Large intestine (tissue), 3 donors: ENCODE measurements at regions not wholly inside any gene's neighbourhood (a gene's known extent, or its start where the extent isn't known, plus 50 kb on each side); places are given as distances from the start of the nearest gene placed in this dataset.

Experiments
- DNase-seq, 2 donors: peaks; one replicate each; pipeline versions ENCODE4 v3.0.0 to v3.0.0-alpha.2; 2013
- H3K27ac ChIP-seq: one replicate; pipeline ENCODE4 v1.5.1; 2013; ENCODE audit warnings: low read length
- H3K27me3 ChIP-seq: 2 replicates; pipeline ENCODE4 v1.6.1; 2013; ENCODE audit warnings: low read length; ENCODE audit not compliant: control insufficient read depth, insufficient read depth
- H3K36me3 ChIP-seq: 2 replicates; pipeline ENCODE4 v1.6.1; 2013; ENCODE audit warnings: low read length; ENCODE audit not compliant: control insufficient read depth, insufficient read depth
- H3K4me1 ChIP-seq: one replicate; pipeline ENCODE4 v1.6.1; 2013; ENCODE audit warnings: low read length; ENCODE audit not compliant: control insufficient read depth, insufficient read depth
- H3K4me3 ChIP-seq: one replicate; pipeline ENCODE4 v1.5.1; 2013; ENCODE audit warnings: low read length
- H3K9me3 ChIP-seq: one replicate; pipeline ENCODE4 v1.6.1; 2013; ENCODE audit warnings: mild to moderate bottlenecking, low read depth, low read length, moderate library complexity; ENCODE audit not compliant: control insufficient read depth
- WGBS: methylation state at CpG from one replicate; pipeline ENCODE4 v1.1.5; 2013; ENCODE audit warnings: low lambda C conversion rate; ENCODE audit not compliant: insufficient coverage; 5-methylcytosine and 5-hydroxymethylcytosine counted together

GRCh38 chr4:116023049-116023448, 909.6 kb upstream of the NDST4 start:
- Histone ChIP-seq H3K9me3 (peaks cover 6% of the 10 kb centered on the region), H3K4me1 (no peaks in the 10 kb centered on the region), H3K36me3 (no peaks in the 10 kb centered on the region), H3K27ac (no peak overlapping the region), H3K4me3 (no peak overlapping the region), H3K27me3 (no peaks in the 10 kb centered on the region)
- no peak for DNase-seq
- 100% methylated on average over 3 of the region's 5 CpGs for WGBS

- peaks cover 14% of the 10 kb centered on the region for H3K9me3 ChIP-seq
- no peaks in the 10 kb centered on the region for H3K4me1 ChIP-seq
- WGBS, result no CpG with 5 or more reads among the region's 4 CpGs
- no peaks in the 10 kb centered on the region for H3K27me3 ChIP-seq
- no peak for DNase-seq
- H3K4me3 ChIP-seq, result no peak overlapping the region
- H3K27ac ChIP-seq, result no peak overlapping the region
- H3K36me3 ChIP-seq, result no peaks in the 10 kb centered on the region
Measured at GRCh38 chr4:116020141-116020722, 906.8 kb upstream of the NDST4 start.

GRCh38 chr4:116018831-116019230, 905.4 kb upstream of the NDST4 start:
- no peak overlapping the region for H3K4me3 ChIP-seq
- no peaks in the 10 kb centered on the region for H3K36me3 ChIP-seq
- peaks cover 15% of the 10 kb centered on the region for H3K9me3 ChIP-seq
- no peak overlapping the region for H3K27ac ChIP-seq
- DNase-seq, result no peak
- no peaks in the 10 kb centered on the region for H3K4me1 ChIP-seq
- H3K27me3 ChIP-seq, result no peaks in the 10 kb centered on the region
- no CpG with 5 or more reads among the region's 3 CpGs for WGBS

- no peaks in the 10 kb centered on the region for H3K4me1 ChIP-seq
- no peak for DNase-seq
- H3K9me3 ChIP-seq, result peaks cover 15% of the 10 kb centered on the region
- H3K27ac ChIP-seq, result no peak overlapping the region
- no peaks in the 10 kb centered on the region for H3K36me3 ChIP-seq
- no CpG with 5 or more reads among the region's 3 CpGs for WGBS
- H3K4me3 ChIP-seq, result no peak overlapping the region
- H3K27me3 ChIP-seq, result no peaks in the 10 kb centered on the region
Measured at GRCh38 chr4:116016201-116016600, 902.8 kb upstream of the NDST4 start.

GRCh38 chr4:116015549-116015948, 902.1 kb upstream of the NDST4 start:
- no peaks in the 10 kb centered on the region for H3K4me1 ChIP-seq
- no peaks in the 10 kb centered on the region for H3K27me3 ChIP-seq
- no peak overlapping the region for H3K4me3 ChIP-seq
- no peak for DNase-seq
- WGBS, result no CpG with 5 or more reads among the region's 5 CpGs
- peaks cover 14% of the 10 kb centered on the region for H3K9me3 ChIP-seq
- no peak overlapping the region for H3K27ac ChIP-seq
- H3K36me3 ChIP-seq, result no peaks in the 10 kb centered on the region

GRCh38 chr4:116015062-116015461, 901.6 kb upstream of the NDST4 start:
- no CpG with 5 or more reads among the region's 1 CpG for WGBS
- no peaks in the 10 kb centered on the region for H3K36me3 ChIP-seq
- peaks cover 9% of the 10 kb centered on the region for H3K9me3 ChIP-seq
- no peak for DNase-seq
- H3K27me3 ChIP-seq, result no peaks in the 10 kb centered on the region
- H3K4me1 ChIP-seq, result no peaks in the 10 kb centered on the region
- no peak overlapping the region for H3K27ac ChIP-seq
- no peak overlapping the region for H3K4me3 ChIP-seq

GRCh38 chr4:116010923-116011322, 897.5 kb upstream of the NDST4 start:
- Histone ChIP-seq H3K4me1 (no peaks in the 10 kb centered on the region), H3K4me3 (no peak overlapping the region), H3K36me3 (no peaks in the 10 kb centered on the region), H3K9me3 (peaks cover 8% of the 10 kb centered on the region), H3K27me3 (no peaks in the 10 kb centered on the region), H3K27ac (no peak overlapping the region)
- no peak for DNase-seq
- WGBS, result 92% methylated on average over 2 of the region's 4 CpGs

- WGBS, result no CpG with 5 or more reads among the region's 1 CpG
- no peaks in the 10 kb centered on the region for H3K4me1 ChIP-seq
Measured at GRCh38 chr4:116005806-116006088, 892.3 kb upstream of the NDST4 start.

GRCh38 chr4:116005037-116005805, 891.8 kb upstream of the NDST4 start:
- H3K4me1 ChIP-seq, result no peaks in the 10 kb centered on the region
- WGBS, result 100% methylated on average over 2 of the region's 3 CpGs
- no peaks in the 10 kb centered on the region for H3K9me3 ChIP-seq
- no peaks in the 10 kb centered on the region for H3K36me3 ChIP-seq
- H3K4me3 ChIP-seq, result no peak overlapping the region
- DNase-seq, result no peak
- no peak overlapping the region for H3K27ac ChIP-seq
- H3K27me3 ChIP-seq, result no peaks in the 10 kb centered on the region

More at GRCh38 chr4:116005806-116006088, 892.3 kb upstream of the NDST4 start:
- no peak overlapping the region for H3K27ac ChIP-seq
- H3K9me3 ChIP-seq, result no peaks in the 10 kb centered on the region
- no peaks in the 10 kb centered on the region for H3K27me3 ChIP-seq
- no peaks in the 10 kb centered on the region for H3K36me3 ChIP-seq
- no peak overlapping the region for H3K4me3 ChIP-seq
- DNase-seq, result no peak

- Histone ChIP-seq H3K36me3 (no peaks in the 10 kb centered on the region), H3K4me1 (no peaks in the 10 kb centered on the region), H3K4me3 (no peak overlapping the region), H3K9me3 (no peaks in the 10 kb centered on the region), H3K27me3 (no peaks in the 10 kb centered on the region), H3K27ac (no peak overlapping the region)
- no peak for DNase-seq
- WGBS, result 92% methylated on average over 3 of the region's 4 CpGs
Measured at GRCh38 chr4:116001291-116001690, 887.9 kb upstream of the NDST4 start.

GRCh38 chr4:115986573-115986972, 873.2 kb upstream of the NDST4 start:
- no peaks in the 10 kb centered on the region for H3K36me3 ChIP-seq
- no peaks in the 10 kb centered on the region for H3K27me3 ChIP-seq
- DNase-seq, result no peak
- H3K9me3 ChIP-seq, result peaks cover 12% of the 10 kb centered on the region
- WGBS, result no CpG with 5 or more reads among the region's 6 CpGs
- H3K27ac ChIP-seq, result no peak overlapping the region
- no peaks in the 10 kb centered on the region for H3K4me1 ChIP-seq
- H3K4me3 ChIP-seq, result no peak overlapping the region
